KMS-11 (cell line): ENCODE measurements at regions not wholly inside any gene's neighbourhood (a gene's known extent, or its start where the extent isn't known, plus 50 kb on each side); places are given as distances from the start of the nearest gene placed in this dataset.
A peak's percentile ranks its signal among the peaks of the same experiment; 100 is the strongest.

Experiments
- H2AFZ ChIP-seq: fragments of 200-600 bp; sonication (generic); 2 replicates; pipeline ENCODE4 v1.6.1; 2016; ENCODE audit warnings: antibody characterized with exemption, mixed run types, low read depth
- H3K27ac ChIP-seq: fragments of 200-600 bp; sonication (generic); 2 replicates; pipeline ENCODE4 v1.6.1; 2016; ENCODE audit warnings: mild to moderate bottlenecking, mixed run types
- H3K27me3 ChIP-seq: fragments of 200-600 bp; sonication (generic); 2 replicates; pipeline ENCODE4 v1.6.1; 2017; ENCODE audit warnings: mild to moderate bottlenecking, low read depth, mixed run types, moderate library complexity; ENCODE audit not compliant: insufficient read depth
- H3K36me3 ChIP-seq: fragments of 200-600 bp; sonication (generic); 2 replicates; pipeline ENCODE4 v1.6.1; 2017; ENCODE audit warnings: mild to moderate bottlenecking, mixed run types; ENCODE audit not compliant: insufficient read depth
- H3K4me1 ChIP-seq: fragments of 200-600 bp; sonication (generic); 2 replicates; pipeline ENCODE4 v1.6.1; 2016; ENCODE audit warnings: mild to moderate bottlenecking, low read depth, mixed run types; ENCODE audit not compliant: poor library complexity, severe bottlenecking
- H3K4me2 ChIP-seq: fragments of 200-600 bp; sonication (generic); 2 replicates; pipeline ENCODE4 v1.7.0; 2016; ENCODE audit warnings: mild to moderate bottlenecking, mixed run types
- H3K4me3 ChIP-seq: fragments of 200-600 bp; sonication (generic); IDR thresholded peaks from 2 replicates; pipeline ENCODE4 v1.6.1; 2017; ENCODE audit warnings: low read depth, low read length, mixed read lengths; ENCODE audit not compliant: insufficient read depth
- H3K79me2 ChIP-seq: fragments of 200-600 bp; sonication (generic); 2 replicates; pipeline ENCODE4 v1.6.1; 2016; ENCODE audit warnings: low read depth, mixed run types; ENCODE audit not compliant: insufficient read depth
- H3K9ac ChIP-seq: fragments of 200-600 bp; sonication (generic); 2 replicates; pipeline ENCODE4 v1.6.1; 2016; ENCODE audit warnings: mild to moderate bottlenecking, mixed run types
- H4K20me1 ChIP-seq: fragments of 200-600 bp; sonication (generic); 2 replicates; pipeline ENCODE4 v1.6.1; 2016; ENCODE audit warnings: mild to moderate bottlenecking, mixed run types; ENCODE audit not compliant: insufficient read depth
- CTCF ChIP-seq: fragments of 200-600 bp; sonication (generic); conservative IDR thresholded peaks from 2 replicates; pipeline ENCODE4 v1.6.1; 2017; ENCODE audit warnings: low read depth, mild to moderate bottlenecking, antibody characterized with exemption, low read length, moderate library complexity, mixed read lengths

GRCh38 chr16:79998143-79998542 is 397.6 kb upstream of the MAF start:
- H3K4me1 ChIP-seq, result peaks cover 30% of the 10 kb centered on the region
- peak overlapping the region; percentile 49; the same call in 1 of the 2 replicates for H3K27ac ChIP-seq

GRCh38 chr16:79997257-79997656 is 396.7 kb upstream of the MAF start:
- Histone ChIP-seq H3K4me2 (no peak overlapping the region), H4K20me1 (no peaks in the 10 kb centered on the region), H3K4me3 (no peak overlapping the region), H3K27ac (no peak overlapping the region), H2AFZ (no peak overlapping the region), H3K9ac (no peak overlapping the region), H3K27me3 (no peaks in the 10 kb centered on the region), H3K4me1 (peaks cover 30% of the 10 kb centered on the region), H3K36me3 (no peaks in the 10 kb centered on the region), H3K79me2 (no peaks in the 10 kb centered on the region)
- peak; percentile 34 for TF ChIP-seq CTCF

More at GRCh38 chr16:79998143-79998542, 397.6 kb upstream of the MAF start:
- H3K79me2 ChIP-seq, result no peaks in the 10 kb centered on the region
- no peak overlapping the region for H3K9ac ChIP-seq
- peak overlapping the region; percentile 73 for H3K4me2 ChIP-seq
- H2AFZ ChIP-seq, result peak overlapping the region; percentile 46; the same call in 1 of the 2 replicates
- no peak overlapping the region for H3K4me3 ChIP-seq
- no peak for TF ChIP-seq CTCF
- H3K36me3 ChIP-seq, result no peaks in the 10 kb centered on the region
- H4K20me1 ChIP-seq, result no peaks in the 10 kb centered on the region
- no peaks in the 10 kb centered on the region for H3K27me3 ChIP-seq

- Histone ChIP-seq H3K4me3 (no peak overlapping the region), H3K27me3 (no peaks in the 10 kb centered on the region), H3K4me1 (peaks cover 30% of the 10 kb centered on the region), H4K20me1 (no peaks in the 10 kb centered on the region), H3K9ac (no peak overlapping the region), H3K4me2 (no peak overlapping the region), H3K79me2 (no peaks in the 10 kb centered on the region), H2AFZ (no peak overlapping the region), H3K36me3 (no peaks in the 10 kb centered on the region), H3K27ac (no peak overlapping the region)
- no peak for TF ChIP-seq CTCF
Measured at GRCh38 chr16:79996321-79996720, 395.8 kb upstream of the MAF start.

- no peak overlapping the region for H3K4me3 ChIP-seq
- H3K27ac ChIP-seq, result no peak overlapping the region
- H4K20me1 ChIP-seq, result no peaks in the 10 kb centered on the region
- no peaks in the 10 kb centered on the region for H3K27me3 ChIP-seq
- H3K4me2 ChIP-seq, result no peak overlapping the region
- no peaks in the 10 kb centered on the region for H3K36me3 ChIP-seq
- no peaks in the 10 kb centered on the region for H3K79me2 ChIP-seq
- no peak for TF ChIP-seq CTCF
- no peak overlapping the region for H2AFZ ChIP-seq
- peaks cover 30% of the 10 kb centered on the region for H3K4me1 ChIP-seq
- no peak overlapping the region for H3K9ac ChIP-seq
Measured at GRCh38 chr16:79995315-79995714, 394.8 kb upstream of the MAF start.
